ENCODE measurements at regions not wholly inside any gene's neighbourhood (a gene's known extent, or its start where the extent isn't known, plus 50 kb on each side); places are given as distances from the start of the nearest gene placed in this dataset.

DNA sequence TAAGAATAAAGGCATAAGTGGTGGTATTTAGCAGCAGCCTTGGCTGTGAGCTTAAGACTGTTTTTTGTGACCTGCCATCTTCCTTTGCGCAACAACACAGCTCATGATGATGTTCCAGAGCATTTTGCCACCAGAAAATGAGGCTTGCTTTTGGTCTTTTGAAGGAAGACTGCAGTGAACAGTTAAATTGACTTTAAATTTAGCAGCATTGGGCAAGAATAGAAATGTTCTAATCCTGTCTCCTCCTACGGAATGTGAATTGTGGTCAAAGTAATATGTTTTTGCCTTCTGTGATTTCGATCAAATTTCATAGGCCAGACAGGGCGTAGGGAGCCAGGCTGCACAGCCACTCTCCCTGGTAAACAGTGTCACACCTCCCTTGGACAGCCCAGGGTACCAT is 460.7 kb upstream of the RASGRP1 start:
- TF ChIP-seq HDAC2 (IDR thresholded peaks at IDR 0.05; ENCODE audit: borderline replicate concordance in 1 of 2, low read depth in 2 of 2, low read length in 2 of 2) (no peak), JUN (IDR thresholded peaks at IDR 0.05; ENCODE audit: low read depth, low read length) (no peak), RXRA (IDR thresholded peaks at IDR 0.05; ENCODE audit: insufficient read depth, low read depth, low read length) (no peak), SIRT6 (IDR thresholded peaks at IDR 0.05; ENCODE audit: low read length) (no peak), ZNF274 (IDR thresholded peaks at IDR 0.05; ENCODE audit: borderline replicate concordance, extremely low read depth, low read length) (no peak), POU5F1 (IDR thresholded peaks at IDR 0.05; ENCODE audit: low read depth, low read length) (no peak), EP300 (IDR thresholded peaks at IDR 0.05; ENCODE audit: borderline replicate concordance in 1 of 2, low read depth in 2 of 2, low read length in 2 of 2) (no peak), TCF12 (IDR thresholded peaks at IDR 0.05; ENCODE audit: low read depth, low read length) (no peak), POLR2A (IDR thresholded peaks at IDR 0.05; ENCODE audit: control extremely low read depth in 1 of 2, low read depth in 2 of 2, low read length in 2 of 2) (no peak), YY1 (IDR thresholded peaks at IDR 0.05; ENCODE audit: low read depth, low read length) (no peak)
- TF ChIP-seq, protein P1, sequence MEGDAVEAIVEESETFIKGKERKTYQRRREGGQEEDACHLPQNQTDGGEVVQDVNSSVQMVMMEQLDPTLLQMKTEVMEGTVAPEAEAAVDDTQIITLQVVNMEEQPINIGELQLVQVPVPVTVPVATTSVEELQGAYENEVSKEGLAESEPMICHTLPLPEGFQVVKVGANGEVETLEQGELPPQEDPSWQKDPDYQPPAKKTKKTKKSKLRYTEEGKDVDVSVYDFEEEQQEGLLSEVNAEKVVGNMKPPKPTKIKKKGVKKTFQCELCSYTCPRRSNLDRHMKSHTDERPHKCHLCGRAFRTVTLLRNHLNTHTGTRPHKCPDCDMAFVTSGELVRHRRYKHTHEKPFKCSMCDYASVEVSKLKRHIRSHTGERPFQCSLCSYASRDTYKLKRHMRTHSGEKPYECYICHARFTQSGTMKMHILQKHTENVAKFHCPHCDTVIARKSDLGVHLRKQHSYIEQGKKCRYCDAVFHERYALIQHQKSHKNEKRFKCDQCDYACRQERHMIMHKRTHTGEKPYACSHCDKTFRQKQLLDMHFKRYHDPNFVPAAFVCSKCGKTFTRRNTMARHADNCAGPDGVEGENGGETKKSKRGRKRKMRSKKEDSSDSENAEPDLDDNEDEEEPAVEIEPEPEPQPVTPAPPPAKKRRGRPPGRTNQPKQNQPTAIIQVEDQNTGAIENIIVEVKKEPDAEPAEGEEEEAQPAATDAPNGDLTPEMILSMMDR (IDR thresholded peaks at IDR 0.05; ENCODE audit: control extremely low read depth in 1 of 3, insufficient read depth in 1 of 3, low read depth in 1 of 3, low read length in 3 of 3): no peak
- TF ChIP-seq, protein P2, sequence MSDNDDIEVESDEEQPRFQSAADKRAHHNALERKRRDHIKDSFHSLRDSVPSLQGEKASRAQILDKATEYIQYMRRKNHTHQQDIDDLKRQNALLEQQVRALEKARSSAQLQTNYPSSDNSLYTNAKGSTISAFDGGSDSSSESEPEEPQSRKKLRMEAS (IDR thresholded peaks at IDR 0.05): no peak
